T-helper 1 cell treated with Interleukin-12 subunit alpha and Interleukin-12 subunit beta and Interleukin-4 antibody, amounts not matched to agents 30 μg/mL and 1 μg/mL, for 36 hours (primary cell): ENCODE measurements at regions not wholly inside any gene's neighbourhood (a gene's known extent, or its start where the extent isn't known, plus 50 kb on each side); places are given as distances from the start of the nearest gene placed in this dataset.

Experiments used
- H3K27ac Mint-ChIP-seq: one replicate; pipeline ENCODE4 v1.8.0; 2021; ENCODE audit warnings: mild to moderate bottlenecking, mixed read lengths
- H3K27me3 Mint-ChIP-seq: one replicate; pipeline ENCODE4 v1.8.0; 2021; ENCODE audit warnings: low read depth, mixed read lengths
- H3K36me3 Mint-ChIP-seq: one replicate; pipeline ENCODE4 v1.8.0; 2021; ENCODE audit warnings: low read depth, mixed read lengths
- H3K4me1 Mint-ChIP-seq: one replicate; pipeline ENCODE4 v1.8.0; 2021; ENCODE audit warnings: low read depth, mixed read lengths
- H3K4me3 Mint-ChIP-seq: one replicate; pipeline ENCODE4 v1.8.0; 2021; ENCODE audit warnings: mild to moderate bottlenecking, moderate library complexity, mixed read lengths
- H3K9me3 Mint-ChIP-seq: one replicate; pipeline ENCODE4 v1.8.0; 2021; ENCODE audit warnings: mixed read lengths

- H3K36me3 Mint-ChIP-seq = no peaks in the 10 kb centered on the region
- no peaks in the 10 kb centered on the region for H3K4me1 Mint-ChIP-seq
- no peak overlapping the region for H3K27ac Mint-ChIP-seq
- H3K9me3 Mint-ChIP-seq = peaks cover 3% of the 10 kb centered on the region
- H3K4me3 Mint-ChIP-seq = no peak overlapping the region
- H3K27me3 Mint-ChIP-seq = no peaks in the 10 kb centered on the region
These were observed 738.4 kb downstream of the DHX35 start for GRCh38 chr20:39700528-39700927.

DNA sequence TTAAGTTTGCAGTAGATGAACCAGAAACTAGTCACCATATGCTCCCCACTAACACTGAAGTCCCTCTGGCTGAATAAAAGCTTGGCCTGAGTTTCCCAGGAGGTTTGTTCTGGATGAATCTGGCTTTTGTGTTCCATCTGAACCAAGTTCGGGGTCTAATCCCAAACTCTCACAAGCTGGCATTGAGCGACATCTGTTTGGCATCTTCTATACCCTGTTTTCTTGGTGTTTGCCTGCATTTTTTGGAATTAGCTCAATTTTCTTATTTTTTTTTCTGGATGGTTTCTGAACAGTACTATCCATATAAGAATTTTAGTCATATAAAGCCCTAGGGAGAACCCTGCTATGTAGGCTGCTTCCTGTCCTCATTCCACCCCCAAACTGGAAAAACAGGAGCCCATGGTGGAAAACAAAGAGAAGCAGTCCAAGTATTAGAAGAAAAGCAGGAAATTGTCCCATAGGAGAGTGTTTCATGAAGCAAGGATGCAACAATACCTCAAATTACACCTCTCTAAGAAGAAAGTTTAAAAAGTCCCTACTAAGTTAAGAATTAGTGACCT lies 737.1 kb downstream of the DHX35 start:
- Mint-ChIP-seq H3K36me3 (no peaks in the 10 kb centered on the region), H3K9me3 (peaks cover 3% of the 10 kb centered on the region), H3K4me3 (no peak overlapping the region), H3K27me3 (no peaks in the 10 kb centered on the region), H3K4me1 (no peaks in the 10 kb centered on the region), H3K27ac (no peak overlapping the region)

DNA sequence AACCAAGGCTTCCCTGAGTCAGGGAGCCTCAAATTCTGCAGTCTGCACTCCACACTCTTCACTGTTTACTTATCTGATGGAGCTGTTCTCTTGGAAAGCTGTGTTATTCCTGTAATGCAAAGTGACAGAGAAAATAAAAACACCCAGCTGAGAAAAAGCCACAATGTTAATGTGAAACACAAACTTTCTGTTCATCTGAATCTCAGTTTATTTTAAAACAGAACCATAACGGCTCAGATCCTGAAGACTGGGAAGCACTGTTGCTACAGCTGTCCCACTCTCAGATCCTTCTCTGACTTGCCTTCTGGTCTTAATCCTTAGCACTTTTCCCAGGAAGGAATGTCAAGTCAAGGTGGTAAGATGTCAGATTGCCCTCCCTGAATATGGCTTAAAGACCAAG lies 736.6 kb downstream of the DHX35 start:
- peaks cover 3% of the 10 kb centered on the region for H3K9me3 Mint-ChIP-seq
- no peak overlapping the region for H3K27ac Mint-ChIP-seq
- H3K4me3 Mint-ChIP-seq = no peak overlapping the region

GRCh38 chr20:39691151-39691862 lies 729.2 kb downstream of the DHX35 start:
- Mint-ChIP-seq H3K27ac (no peak overlapping the region), H3K4me3 (no peak overlapping the region), H3K9me3 (no peaks in the 10 kb centered on the region), H3K4me1 (no peaks in the 10 kb centered on the region), H3K27me3 (no peaks in the 10 kb centered on the region), H3K36me3 (no peaks in the 10 kb centered on the region)

More for the DNA sequence above, 736.6 kb downstream of the DHX35 start:
- Mint-ChIP-seq H3K4me1 (no peaks in the 10 kb centered on the region), H3K36me3 (no peaks in the 10 kb centered on the region), H3K27me3 (no peaks in the 10 kb centered on the region)

DNA sequence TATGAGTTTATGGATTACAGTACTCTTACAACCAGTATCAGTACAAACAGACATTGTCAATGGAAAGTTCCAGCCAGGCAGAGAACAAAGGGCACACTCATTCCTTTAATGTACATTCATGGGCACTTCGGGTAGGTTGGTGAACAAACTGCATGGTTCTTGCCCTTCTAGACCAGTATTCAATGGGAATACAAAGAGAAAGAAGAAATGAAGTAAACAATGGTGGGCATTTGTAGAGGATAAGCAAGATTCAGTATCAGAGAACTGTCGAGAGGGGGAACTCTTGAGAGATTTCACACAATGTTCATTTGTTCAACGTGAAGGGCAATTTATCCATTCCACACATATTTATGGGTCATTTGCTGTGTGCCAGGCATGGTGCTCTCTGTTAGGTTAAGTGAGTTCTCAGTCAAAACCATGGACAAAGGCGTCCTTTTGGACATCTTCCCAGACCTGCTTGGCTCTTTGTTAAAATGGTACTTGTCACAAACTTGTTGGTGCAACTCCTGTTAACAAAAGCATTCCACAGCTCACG lies 714.8 kb downstream of the DHX35 start:
- no peaks in the 10 kb centered on the region for H3K4me1 Mint-ChIP-seq

GRCh38 chr20:39676241-39676640 lies 714.1 kb downstream of the DHX35 start:
- H3K4me1 Mint-ChIP-seq = no peaks in the 10 kb centered on the region
- H3K4me3 Mint-ChIP-seq = no peak overlapping the region
- H3K36me3 Mint-ChIP-seq = no peaks in the 10 kb centered on the region
- H3K27ac Mint-ChIP-seq = no peak overlapping the region
- no peaks in the 10 kb centered on the region for H3K27me3 Mint-ChIP-seq
- no peaks in the 10 kb centered on the region for H3K9me3 Mint-ChIP-seq

More for the DNA sequence above, 714.8 kb downstream of the DHX35 start:
- Mint-ChIP-seq H3K27ac (no peak overlapping the region), H3K36me3 (no peaks in the 10 kb centered on the region), H3K4me3 (no peak overlapping the region), H3K27me3 (no peaks in the 10 kb centered on the region), H3K9me3 (no peaks in the 10 kb centered on the region)

GRCh38 chr20:39674842-39675241 lies 712.7 kb downstream of the DHX35 start:
- Mint-ChIP-seq H3K27ac (no peak overlapping the region), H3K4me1 (no peaks in the 10 kb centered on the region), H3K9me3 (no peaks in the 10 kb centered on the region), H3K4me3 (no peak overlapping the region), H3K27me3 (no peaks in the 10 kb centered on the region), H3K36me3 (no peaks in the 10 kb centered on the region)

DNA sequence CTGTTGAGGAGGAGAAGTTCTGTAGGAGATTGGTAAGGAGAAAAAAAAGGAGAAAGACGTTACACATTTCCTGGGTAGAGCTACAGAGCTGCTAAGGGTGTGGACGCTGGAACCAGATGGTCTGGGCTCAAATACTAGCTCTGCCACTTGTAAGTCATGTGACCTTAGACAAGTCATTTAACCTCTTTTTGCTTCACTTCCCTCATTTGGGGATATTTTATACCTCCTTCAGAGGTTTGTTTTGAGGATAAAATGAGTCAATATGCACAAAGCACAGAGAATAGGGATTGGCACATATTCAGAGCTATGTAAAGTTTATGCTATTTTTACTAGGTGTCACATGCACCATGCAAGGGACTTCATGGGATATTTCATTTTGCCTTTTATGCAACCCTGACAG lies 708.8 kb downstream of the DHX35 start:
- Mint-ChIP-seq H3K27ac (no peak overlapping the region), H3K4me1 (no peaks in the 10 kb centered on the region), H3K9me3 (peaks cover 3% of the 10 kb centered on the region), H3K36me3 (no peaks in the 10 kb centered on the region), H3K4me3 (no peak overlapping the region), H3K27me3 (no peaks in the 10 kb centered on the region)

GRCh38 chr20:39669659-39670058 lies 707.5 kb downstream of the DHX35 start:
- Mint-ChIP-seq H3K9me3 (peaks cover 3% of the 10 kb centered on the region), H3K27ac (no peak overlapping the region), H3K4me1 (no peaks in the 10 kb centered on the region), H3K27me3 (no peaks in the 10 kb centered on the region), H3K36me3 (no peaks in the 10 kb centered on the region), H3K4me3 (no peak overlapping the region)

- H3K36me3 Mint-ChIP-seq = no peaks in the 10 kb centered on the region
- no peak overlapping the region for H3K4me3 Mint-ChIP-seq
- H3K4me1 Mint-ChIP-seq = no peaks in the 10 kb centered on the region
- H3K27me3 Mint-ChIP-seq = no peaks in the 10 kb centered on the region
- peaks cover 3% of the 10 kb centered on the region for H3K9me3 Mint-ChIP-seq
- no peak overlapping the region for H3K27ac Mint-ChIP-seq
These were observed 705.9 kb downstream of the DHX35 start for GRCh38 chr20:39668038-39668437.

GRCh38 chr20:39661833-39662232 lies 699.7 kb downstream of the DHX35 start:
- no peak overlapping the region for H3K27ac Mint-ChIP-seq
- H3K4me1 Mint-ChIP-seq = no peaks in the 10 kb centered on the region
- no peaks in the 10 kb centered on the region for H3K27me3 Mint-ChIP-seq
- no peak overlapping the region for H3K4me3 Mint-ChIP-seq
- H3K9me3 Mint-ChIP-seq = peaks cover 3% of the 10 kb centered on the region
- no peaks in the 10 kb centered on the region for H3K36me3 Mint-ChIP-seq

GRCh38 chr20:39660965-39661364 lies 698.8 kb downstream of the DHX35 start:
- Mint-ChIP-seq H3K27ac (no peak overlapping the region), H3K36me3 (no peaks in the 10 kb centered on the region), H3K4me1 (no peaks in the 10 kb centered on the region), H3K9me3 (no peaks in the 10 kb centered on the region), H3K4me3 (no peak overlapping the region), H3K27me3 (no peaks in the 10 kb centered on the region)

GRCh38 chr20:39660226-39660625 lies 698.1 kb downstream of the DHX35 start:
- no peaks in the 10 kb centered on the region for H3K4me1 Mint-ChIP-seq
- no peaks in the 10 kb centered on the region for H3K9me3 Mint-ChIP-seq
- H3K4me3 Mint-ChIP-seq = no peak overlapping the region

GRCh38 chr20:39658662-39659409 lies 696.7 kb downstream of the DHX35 start:
- Mint-ChIP-seq H3K4me3 (no peak overlapping the region), H3K27ac (no peak overlapping the region), H3K9me3 (no peaks in the 10 kb centered on the region), H3K36me3 (no peaks in the 10 kb centered on the region), H3K27me3 (no peaks in the 10 kb centered on the region), H3K4me1 (no peaks in the 10 kb centered on the region)

More at GRCh38 chr20:39660226-39660625, 698.1 kb downstream of the DHX35 start:
- H3K27ac Mint-ChIP-seq = no peak overlapping the region
- no peaks in the 10 kb centered on the region for H3K27me3 Mint-ChIP-seq
- H3K36me3 Mint-ChIP-seq = no peaks in the 10 kb centered on the region

- H3K4me1 Mint-ChIP-seq = no peaks in the 10 kb centered on the region
- H3K4me3 Mint-ChIP-seq = no peak overlapping the region
- H3K27ac Mint-ChIP-seq = no peak overlapping the region
- H3K36me3 Mint-ChIP-seq = no peaks in the 10 kb centered on the region
- H3K9me3 Mint-ChIP-seq = no peaks in the 10 kb centered on the region
- H3K27me3 Mint-ChIP-seq = no peaks in the 10 kb centered on the region
These were observed 692.0 kb downstream of the DHX35 start for GRCh38 chr20:39654171-39654570.
